ENCODE measurements at regions not wholly inside any gene's neighbourhood (a gene's known extent, or its start where the extent isn't known, plus 50 kb on each side); places are given as distances from the start of the nearest gene placed in this dataset.

- TF ChIP-seq, protein P1, sequence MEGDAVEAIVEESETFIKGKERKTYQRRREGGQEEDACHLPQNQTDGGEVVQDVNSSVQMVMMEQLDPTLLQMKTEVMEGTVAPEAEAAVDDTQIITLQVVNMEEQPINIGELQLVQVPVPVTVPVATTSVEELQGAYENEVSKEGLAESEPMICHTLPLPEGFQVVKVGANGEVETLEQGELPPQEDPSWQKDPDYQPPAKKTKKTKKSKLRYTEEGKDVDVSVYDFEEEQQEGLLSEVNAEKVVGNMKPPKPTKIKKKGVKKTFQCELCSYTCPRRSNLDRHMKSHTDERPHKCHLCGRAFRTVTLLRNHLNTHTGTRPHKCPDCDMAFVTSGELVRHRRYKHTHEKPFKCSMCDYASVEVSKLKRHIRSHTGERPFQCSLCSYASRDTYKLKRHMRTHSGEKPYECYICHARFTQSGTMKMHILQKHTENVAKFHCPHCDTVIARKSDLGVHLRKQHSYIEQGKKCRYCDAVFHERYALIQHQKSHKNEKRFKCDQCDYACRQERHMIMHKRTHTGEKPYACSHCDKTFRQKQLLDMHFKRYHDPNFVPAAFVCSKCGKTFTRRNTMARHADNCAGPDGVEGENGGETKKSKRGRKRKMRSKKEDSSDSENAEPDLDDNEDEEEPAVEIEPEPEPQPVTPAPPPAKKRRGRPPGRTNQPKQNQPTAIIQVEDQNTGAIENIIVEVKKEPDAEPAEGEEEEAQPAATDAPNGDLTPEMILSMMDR (IDR thresholded peaks at IDR 0.05; ENCODE audit: poor library complexity, severe bottlenecking), result no peak
- TF ChIP-seq TAF1 (IDR thresholded peaks at IDR 0.05; ENCODE audit: low read depth), result no peak
Observed at GRCh38 chr7:92956575-92956974, 120.2 kb upstream of the CDK6 start.

Data from neural cell (in vitro differentiated cells).